Stimulated activated CD4-positive, alpha-beta T cell treated with anti-CD3 and anti-CD28 coated beads, Interleukin-4, amount 100 ng/mL, for 1 hour (primary cell): ENCODE measurements at regions not wholly inside any gene's neighbourhood (a gene's known extent, or its start where the extent isn't known, plus 50 kb on each side); places are given as distances from the start of the nearest gene placed in this dataset.

Experiments used
- DNase-seq: peaks from one replicate; pipeline ENCODE4 v3.0.0-alpha.2; 2020

DNA sequence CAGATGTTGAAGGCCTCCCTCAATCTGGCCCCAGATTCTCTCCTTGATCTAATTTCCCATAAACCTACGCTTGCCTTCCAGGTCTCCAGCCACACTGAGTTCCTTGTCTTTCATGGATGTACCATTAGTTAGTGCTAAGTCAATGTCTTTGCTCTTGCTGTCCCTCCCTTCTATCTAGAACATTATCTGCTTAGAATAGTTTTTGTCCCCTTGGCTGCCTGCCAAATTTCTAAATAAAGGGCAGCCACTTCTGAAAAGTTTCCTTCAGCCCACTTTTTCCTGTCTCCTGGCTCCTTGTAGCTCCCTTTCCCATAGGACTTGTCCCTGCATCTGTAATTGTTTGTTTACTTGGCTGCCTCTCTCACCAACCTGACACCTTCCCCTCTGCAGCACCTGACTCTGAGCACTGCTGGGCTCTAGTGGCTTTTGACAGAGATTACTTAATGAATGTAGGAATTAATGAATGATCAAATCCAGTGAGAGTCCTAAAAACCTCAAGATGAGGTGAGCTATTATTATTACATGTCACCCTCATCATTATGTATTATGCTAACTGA is 58.3 kb downstream of the CXCL12 start:
- no peak for DNase-seq

GRCh38 chr10:44325596-44326307 is 59.1 kb downstream of the CXCL12 start:
- no peak for DNase-seq

DNA sequence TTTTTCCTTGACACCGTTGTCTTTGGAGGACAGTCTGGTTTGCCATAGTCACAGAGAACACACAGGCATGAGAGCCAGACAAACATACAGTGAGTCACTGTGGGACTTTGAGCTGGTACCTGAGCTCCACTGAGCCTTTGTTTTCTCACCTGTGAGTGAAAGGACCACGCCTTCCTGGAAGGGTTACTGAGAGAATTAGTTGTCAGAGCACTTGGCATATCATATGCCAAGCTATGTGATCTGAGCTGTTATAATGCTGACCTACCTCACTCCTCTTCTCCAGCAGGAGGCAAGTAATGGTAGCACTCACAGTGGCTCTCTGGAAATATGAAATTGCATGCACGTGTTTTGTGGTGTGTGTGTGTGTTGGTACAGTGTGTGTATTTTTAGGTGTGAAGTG is 59.7 kb downstream of the CXCL12 start:
- no peak for DNase-seq

GRCh38 chr10:44323838-44324237 is 61.1 kb downstream of the CXCL12 start:
- no peak for DNase-seq

DNA sequence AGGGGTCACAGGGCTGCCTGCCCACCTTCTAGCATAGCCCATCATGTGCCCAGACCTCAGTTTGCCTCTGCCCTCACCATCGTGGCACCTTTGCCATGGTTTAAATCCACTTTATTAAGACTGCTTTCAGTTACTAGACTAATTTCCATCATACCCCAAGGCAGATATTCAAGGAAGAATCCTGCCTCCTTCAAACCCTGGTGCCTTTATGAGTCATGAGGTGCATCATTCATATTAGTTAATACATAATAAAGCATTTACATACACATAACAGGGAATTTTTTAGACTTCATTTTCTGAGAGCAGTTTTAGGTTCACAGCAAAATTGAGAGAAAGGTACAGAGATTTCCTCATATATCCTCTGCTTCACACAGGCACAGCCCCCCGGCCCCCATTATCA is 62.8 kb downstream of the CXCL12 start:
- DNase-seq = no peak

GRCh38 chr10:44320756-44321155 is 64.1 kb downstream of the CXCL12 start:
- DNase-seq = no peak

DNA sequence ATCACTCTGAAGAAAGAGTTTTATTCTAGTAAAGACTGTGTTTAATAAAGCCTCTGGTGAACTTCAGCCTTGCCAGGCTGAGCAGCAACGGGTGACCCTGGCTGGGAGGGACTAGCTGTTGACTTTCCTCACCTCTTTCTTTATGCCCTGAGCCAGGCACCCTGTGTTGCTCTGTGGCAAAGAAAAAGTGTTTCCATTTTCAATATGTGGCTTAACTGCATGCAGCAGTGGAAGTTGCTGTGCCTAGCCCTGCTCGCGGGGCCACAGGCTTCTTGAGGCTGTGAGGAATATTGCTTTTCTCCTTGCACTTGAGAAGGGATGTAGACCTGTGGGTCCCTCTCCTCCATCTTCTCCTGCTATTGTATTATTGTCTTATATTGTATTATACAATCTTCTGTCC is 67.0 kb downstream of the CXCL12 start:
- no peak for DNase-seq

GRCh38 chr10:44316922-44317215 is 68.0 kb downstream of the CXCL12 start:
- no peak for DNase-seq

DNA sequence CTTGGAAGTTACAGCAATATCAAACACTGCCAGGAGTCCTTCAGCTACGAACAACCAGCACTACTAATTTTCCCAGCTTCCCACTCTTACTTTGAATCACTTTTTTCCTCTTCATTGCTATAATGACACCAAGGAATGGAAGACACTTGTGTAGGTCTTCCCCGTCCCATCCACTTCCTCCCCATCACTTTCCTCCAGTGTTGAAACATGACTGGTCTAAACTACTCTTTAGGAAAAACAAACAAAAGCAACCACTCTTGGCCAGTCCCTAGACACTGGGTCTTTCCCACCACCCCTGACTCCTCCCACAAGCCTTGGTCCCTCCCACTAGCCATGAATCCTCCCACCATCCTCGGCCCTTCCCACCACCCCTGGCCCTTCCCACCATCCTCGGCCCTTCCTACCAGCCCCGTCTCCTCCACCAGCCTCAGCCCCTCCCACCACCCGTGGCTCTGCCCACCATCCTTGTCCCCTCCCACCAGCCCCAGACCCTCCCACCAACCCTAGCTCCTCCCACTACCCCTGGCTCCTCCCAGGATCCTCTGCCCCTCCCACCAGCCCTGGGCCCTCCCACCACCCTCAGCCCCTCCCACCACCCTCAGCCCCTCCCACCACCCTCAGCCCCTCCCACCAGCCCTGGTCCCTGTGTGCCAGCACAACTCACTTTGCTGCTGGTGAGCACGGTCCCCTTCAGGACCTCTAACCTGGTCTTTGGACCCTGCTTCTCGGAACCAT is 68.5 kb downstream of the CXCL12 start:
- DNase-seq = no peak

GRCh38 chr10:44314802-44315460 is 70.0 kb downstream of the CXCL12 start:
- DNase-seq = no peak

DNA sequence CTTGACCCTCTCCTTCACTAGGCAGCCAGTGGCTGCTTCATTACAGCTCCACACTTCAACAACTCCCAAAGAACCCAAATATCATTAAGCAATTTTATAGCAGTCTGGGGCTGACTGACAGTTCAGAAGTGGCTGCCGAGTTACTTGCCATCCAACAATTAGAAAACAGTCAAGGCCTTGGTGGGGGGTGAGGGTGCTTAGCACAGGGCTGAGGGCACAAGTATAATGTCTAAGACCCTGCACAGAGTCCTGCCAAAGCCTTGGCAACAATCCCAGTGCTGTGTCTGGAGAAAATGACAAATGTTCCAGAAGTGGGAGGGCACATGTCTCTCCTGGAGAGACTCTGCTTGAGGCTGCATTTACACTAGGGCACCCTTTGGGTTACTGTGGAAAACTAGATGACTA is 71.1 kb downstream of the CXCL12 start:
- DNase-seq = no peak

DNA sequence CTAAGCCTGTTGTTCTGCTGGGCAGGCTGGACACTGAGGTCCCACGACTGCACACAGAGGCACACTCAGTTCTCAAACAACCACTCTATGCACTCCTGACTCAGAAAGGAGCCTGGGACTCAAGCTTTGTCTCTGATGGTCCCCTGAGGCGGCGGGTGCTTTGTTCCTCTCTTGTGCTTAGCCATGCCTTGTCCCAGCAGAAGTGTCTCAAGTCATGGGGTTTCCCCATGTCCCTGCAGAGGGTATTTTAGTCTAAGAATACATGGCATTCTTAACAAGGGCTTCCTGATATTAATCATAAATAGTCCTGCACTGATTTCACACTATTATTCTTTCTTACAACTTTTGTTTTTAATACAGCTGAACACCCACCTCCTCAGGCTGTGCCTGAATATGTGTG is 72.5 kb downstream of the CXCL12 start:
- DNase-seq = no peak

- DNase-seq = no peak
Measured at GRCh38 chr10:44311563-44312051, 73.3 kb downstream of the CXCL12 start.

GRCh38 chr10:44310762-44311562 is 73.9 kb downstream of the CXCL12 start:
- peak; percentile 62 for DNase-seq

DNA sequence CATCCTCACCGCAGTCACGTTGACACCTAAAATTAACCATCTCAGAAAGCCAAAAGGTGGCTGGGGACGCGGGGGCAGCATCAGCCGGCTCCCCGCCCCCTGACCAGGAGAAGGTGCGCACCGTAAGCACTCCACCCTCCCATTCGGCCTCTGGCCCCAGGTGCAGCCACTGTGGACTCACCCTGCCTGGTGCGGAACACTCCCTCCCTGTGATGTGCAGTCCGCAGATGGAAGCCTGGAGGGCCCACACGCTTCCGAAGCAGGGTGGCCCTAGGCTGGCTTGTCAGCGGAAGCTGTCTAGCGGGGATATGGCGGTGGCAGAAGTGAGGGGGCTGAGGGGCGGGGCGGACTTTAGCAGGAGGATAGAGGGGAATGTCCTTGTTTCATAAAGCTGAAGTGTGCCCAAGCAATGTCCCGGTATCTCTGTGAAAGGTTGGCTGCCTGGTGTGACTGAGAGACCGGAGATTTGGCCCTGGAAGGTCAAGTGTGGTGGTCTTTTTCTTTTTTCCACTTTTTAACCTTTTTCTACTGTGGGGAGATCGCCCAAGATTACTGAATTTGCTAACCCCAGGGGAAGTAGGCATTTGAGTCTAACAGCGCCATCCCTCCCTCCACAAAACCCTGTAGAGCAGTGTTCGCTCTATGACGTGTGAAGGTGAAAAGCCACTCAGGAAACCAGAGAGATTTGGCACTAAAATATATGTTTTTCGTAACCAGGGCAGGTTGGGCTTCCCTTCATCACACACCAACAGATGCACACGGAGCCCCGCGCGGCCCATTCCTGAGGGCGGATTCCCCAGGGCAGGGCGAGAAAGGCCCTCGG is 74.7 kb downstream of the CXCL12 start:
- DNase-seq = no peak

DNA sequence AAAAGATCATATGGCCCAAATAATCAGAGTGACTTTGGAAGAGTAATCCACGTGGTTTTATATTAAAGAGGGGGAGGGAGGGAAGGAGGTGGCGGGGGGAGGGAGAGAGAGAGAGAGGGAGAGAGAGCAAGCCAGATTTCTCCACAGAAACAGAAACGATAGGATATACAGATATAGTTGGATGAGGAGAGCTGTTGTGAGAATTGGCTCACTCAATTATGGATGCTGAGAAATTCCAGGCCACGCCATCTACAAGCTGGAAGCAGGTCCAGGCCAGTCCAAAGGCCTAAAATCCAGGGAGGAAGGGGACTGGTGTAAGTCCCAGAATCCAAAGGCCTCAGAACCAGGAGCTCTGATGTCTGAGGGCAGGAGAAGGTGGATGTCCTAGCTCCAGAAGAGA is 75.5 kb downstream of the CXCL12 start:
- DNase-seq = no peak

- DNase-seq = no peak
Measured at GRCh38 chr10:44308935-44309334, 76.0 kb downstream of the CXCL12 start.

GRCh38 chr10:44307691-44308090 is 77.2 kb downstream of the CXCL12 start:
- DNase-seq = no peak

DNA sequence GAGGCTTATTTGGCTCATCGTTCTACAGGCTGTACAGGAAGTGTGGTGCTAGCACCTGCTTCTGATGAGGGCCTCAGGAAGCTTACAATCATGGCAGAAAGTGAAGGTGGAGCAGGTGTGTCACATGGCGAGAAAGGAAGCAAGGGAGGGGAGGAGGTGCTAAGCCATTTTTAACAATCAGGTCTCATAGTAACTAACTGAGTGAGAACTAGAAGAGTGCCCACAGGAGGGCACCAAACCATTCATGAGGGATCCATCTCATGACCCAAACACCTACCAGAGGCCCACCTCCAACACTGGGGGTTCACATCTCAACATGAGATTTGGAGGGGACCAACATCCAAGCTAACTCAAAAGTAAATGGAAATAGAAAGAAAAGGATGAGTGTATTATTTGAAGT is 78.1 kb downstream of the CXCL12 start:
- no peak for DNase-seq

- no peak for DNase-seq
Measured at GRCh38 chr10:44306147-44306710, 78.7 kb downstream of the CXCL12 start.

DNA sequence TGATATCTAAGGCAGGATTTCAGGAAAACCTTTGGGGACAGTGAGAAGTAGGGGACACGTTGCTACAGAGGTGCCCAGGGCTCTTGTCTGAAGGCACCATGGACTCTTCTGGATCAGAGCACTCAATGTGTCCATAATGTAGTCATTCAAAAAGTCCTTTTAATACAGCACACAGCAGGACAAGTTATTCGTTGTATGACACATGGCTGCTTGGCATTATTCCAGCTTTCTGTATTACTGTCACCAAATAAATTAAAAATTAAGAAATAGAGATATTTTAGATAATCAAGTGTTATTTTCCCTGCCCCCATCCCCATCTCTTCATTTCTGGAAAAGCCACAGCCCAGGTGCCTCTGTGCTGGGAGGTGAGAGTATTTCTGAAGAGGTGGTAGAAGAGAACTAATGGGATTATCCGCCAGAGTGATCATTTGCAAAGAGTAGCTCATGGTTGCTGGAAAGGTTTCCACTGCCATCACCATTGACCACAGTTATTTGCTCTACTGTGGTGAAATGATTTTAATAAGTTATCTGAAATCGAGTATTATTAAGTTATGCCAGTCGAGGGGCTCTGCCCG is 83.0 kb downstream of the CXCL12 start:
- DNase-seq = no peak
